Posterior cingulate gyrus (tissue), 11 donors: ENCODE measurements at regions not wholly inside any gene's neighbourhood (a gene's known extent, or its start where the extent isn't known, plus 50 kb on each side); places are given as distances from the start of the nearest gene placed in this dataset.
"Not testable (repeated sequence)": the region's sequence is repeated elsewhere in the genome, so short reads cannot be mapped to it uniquely, and the experiment has no call there.

Experiments used
- DNase-seq, 10 donors: peaks; one replicate each; pipeline versions ENCODE4 v3.0.0 to v3.0.0-alpha.2; 2020 to 2021; ENCODE audit warnings: mixed read lengths in 3 of 10
- intact Hi-C: fragments of 100-400 bp; cut with DNase I; formaldehyde crosslinking; loops from one replicate; pipeline ENCODE4 v1.15.1; 2023

DNA sequence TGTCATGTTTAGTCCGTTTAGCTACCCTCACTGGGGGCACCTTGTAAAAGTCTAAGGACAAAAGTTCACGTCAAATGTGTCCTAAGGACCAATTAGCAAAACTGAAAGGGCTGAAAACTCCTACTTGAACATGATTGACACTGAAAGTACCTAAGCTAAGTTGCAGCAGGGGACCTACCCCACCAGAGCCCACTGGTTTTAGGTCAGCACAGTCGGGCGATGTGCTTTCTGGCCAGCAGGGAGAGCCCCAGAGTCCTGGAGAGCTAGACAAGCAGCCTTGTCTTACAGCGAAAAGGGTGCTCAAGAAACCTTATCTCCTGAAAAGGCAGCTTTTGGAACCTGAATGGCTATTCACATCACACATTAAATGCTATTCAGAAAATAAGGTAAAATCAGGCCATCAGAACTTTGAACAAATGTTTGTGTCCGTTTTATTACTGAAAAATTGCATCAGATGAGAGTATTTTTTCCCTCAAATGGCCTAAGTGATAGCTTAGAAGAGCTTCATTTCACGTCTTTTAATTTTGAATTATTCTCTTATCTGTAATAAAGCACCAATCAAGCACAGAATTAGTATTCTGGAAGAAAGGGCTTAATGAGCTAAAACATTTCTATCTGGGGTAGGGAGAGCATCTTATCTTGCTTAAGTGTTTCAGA is 52.2 kb upstream of the MKI67 start:
- intact Hi-C loops = no loop called here
- DNase-seq = no peak

DNA sequence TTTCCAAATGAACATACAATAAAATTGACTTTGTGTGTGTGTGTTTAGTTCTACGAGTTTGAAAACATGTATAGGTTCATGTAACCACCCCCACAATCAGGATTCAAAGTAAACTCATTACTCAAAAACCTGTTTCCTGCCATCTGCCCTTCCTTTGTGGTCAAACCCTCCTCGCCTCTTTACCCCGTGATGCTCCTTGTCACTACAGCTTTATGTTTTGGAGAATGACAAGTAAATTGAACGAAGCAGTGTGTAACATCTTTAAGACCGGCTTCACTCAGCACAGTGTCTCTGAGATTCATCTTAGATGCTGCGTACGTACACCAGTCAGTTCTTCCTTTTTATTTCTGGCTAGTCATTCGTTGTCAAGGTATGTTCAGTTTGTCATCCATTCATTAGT is 54.6 kb upstream of the MKI67 start:
- no peak for DNase-seq
- intact Hi-C loops = no loop called here

DNA sequence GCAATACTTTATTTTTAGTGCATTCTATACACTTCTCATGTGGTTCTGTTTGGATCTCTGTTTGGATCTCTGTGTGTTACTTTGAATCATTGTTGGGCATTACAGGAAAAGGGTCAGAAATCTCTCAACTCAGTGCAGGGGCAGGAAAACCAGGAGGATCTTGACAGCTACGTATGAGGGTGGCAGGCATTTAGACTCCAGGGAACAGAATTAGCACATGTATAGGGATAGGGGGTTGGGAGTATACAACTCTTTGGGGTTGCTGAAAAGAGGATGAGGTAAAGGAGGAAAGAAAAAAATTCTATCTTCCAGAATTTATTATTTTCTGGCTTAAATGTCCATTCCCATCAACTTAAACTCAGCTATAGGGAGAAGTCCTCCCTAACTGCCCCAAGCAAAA is 59.4 kb upstream of the MKI67 start:
- DNase-seq = no peak
- intact Hi-C loops = no loop called here

DNA sequence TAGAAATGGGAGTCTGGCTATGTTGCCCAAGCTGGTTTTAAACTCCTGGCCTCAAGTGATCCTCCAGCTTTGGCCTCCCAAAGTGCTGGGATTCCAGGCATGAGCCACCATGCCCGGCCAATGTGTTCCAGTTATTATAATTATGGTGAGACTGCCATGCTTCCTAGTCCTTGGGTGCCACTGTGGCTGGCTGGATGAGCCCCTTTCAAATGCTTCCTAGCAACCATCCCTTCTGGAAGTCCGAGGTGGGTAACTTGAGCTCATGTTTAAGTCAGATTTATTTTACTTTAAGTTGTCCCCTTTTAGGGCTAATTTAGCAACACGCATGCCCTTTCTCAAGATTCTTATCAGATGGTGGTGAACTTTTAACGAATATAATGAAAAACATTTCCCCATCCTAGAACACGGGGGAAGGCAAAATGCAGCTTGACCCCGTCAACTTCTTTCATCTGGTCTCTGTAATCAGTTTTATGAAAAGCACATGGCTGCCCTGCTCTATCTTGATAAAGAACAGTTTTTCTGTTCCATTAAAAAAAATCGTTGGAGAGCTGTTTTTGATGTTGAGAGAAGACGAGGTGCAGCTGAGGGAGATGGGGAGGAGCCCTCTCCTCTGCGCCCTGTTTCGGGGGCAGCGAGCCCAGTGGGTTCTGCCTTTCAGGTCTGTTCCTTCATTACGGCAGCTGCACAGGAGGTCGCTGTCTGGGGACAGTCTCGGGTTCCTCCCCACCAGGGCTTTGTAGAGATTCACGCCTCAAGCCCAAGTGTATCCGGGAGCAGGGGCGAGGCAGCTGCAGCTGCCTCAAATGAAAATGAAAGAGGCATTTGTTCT is 61.0 kb upstream of the MKI67 start:
- DNase-seq = peak in 1 of 10 donors; percentile 15
- intact Hi-C loops = no loop called here

DNA sequence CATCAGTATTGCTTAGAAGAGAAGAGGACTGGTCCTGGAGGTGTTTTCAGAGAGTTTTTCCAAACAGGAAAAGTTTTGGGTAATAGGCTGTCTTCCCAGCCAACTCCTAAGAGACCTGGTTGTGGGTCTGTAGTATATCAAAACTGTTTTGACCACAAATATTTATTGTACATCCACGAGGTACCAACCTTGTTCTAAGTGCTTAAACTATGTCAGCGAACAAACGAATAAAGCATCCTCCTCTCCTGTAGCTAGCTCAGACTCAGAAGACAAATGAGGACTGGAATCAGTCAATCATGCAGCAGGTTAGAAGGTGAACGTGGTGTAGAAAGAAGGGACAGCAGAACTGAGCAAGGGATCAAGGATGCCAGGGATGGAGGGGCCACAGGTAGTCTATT is 61.6 kb upstream of the MKI67 start:
- intact Hi-C loops = no loop called here
- no peak for DNase-seq

DNA sequence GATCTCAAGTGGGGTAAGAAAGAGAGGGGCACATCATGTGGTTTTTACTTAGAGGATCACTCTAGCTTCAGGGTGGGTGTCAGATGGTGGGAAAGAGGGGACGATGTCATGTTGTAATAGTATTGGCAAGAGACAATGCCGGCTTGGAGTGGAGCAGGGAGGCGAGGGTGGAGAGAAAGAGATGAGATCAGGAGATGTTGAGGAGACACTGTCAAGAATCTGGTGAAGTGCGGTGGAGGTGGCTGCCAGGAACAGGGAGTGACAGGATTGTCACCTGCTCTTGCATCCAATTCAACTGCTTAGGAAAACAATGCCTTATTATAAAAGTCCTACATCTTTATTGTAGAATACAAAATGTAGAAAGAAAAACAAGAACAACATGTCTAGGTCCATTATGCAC is 63.0 kb upstream of the MKI67 start:
- intact Hi-C loops = no loop called here
- no peak for DNase-seq

DNA sequence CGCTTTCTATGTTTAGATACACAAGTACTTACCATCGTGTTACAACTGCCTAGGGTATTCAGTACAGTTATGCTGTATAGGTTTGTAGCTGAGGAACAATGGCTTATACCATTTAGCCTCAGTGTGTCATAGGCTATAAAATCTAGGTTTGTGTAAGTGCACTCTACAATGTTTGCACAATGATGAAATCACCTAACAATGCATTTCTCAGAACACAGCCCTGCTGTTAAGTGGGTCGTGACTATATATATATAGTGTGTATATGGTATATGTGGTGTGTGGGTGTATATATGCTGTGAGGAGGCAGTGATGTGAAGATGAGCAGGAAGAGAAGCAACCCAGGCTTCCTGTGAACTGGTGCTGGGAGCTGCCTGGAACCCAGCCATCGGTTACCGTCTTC is 65.6 kb upstream of the MKI67 start:
- intact Hi-C loops = no loop called here
- DNase-seq = no peak

DNA sequence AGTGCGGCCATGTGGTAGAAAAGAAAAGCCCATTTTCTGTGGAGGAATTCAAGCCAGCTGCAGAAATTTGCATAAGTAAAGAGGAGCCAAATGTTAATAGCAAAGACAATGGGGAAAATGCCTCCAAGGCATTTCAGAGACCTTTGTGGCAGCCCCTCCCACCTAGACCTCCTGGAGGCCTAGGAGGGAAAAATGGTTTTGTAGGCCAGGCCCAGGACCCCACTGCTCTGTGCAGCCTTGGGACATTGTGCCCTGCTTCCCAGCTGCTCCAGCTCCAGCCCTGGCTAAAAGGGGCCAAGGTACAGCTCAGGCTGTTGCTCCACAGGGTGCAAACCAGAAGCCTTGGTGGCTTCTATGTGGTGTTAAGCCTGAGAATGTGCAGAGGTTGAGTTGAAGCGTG is 75.6 kb upstream of the MKI67 start:
- intact Hi-C loops, DNase-seq: not testable (repeated sequence)

DNA sequence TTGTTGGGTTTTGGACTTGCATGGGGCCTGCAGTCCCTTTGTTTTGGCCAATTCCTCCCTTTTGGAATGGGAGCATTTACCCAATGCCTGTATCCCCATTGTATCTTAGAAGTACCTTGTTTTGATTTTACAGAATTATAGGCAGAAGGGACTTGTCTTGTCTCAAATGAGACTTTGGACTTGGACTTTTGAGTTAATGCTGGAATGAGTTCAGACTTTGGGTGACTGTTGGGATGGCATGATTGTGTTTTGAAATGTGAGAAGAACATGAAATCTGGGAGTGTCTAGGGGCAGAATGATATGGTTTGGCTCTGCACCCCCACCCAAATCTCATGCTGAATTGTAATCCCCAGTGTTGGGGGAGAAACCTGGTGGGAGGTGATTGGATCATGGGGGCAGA is 76.8 kb upstream of the MKI67 start:
- DNase-seq = no peak
- intact Hi-C loops = no loop called here

DNA sequence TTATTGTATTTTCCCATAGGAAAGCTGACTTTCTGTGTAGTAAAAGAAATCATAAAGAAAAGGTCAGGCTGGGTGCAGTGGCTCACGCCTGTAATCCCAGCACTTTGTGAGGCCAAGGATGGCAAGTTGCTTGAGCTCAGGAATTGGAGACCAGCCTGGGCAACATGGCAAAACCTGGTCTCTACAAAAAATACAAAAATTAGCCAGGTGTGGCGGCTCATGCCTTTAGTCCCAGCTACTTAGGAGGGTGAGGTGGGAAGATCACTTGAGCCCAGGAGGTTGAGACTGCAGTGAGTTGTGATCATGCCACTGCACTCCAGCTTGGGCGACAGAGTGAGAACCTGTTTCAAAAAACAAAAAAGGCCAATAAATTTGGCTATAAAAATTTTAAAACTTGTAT is 79.4 kb upstream of the MKI67 start:
- DNase-seq, intact Hi-C loops: not testable (repeated sequence)

DNA sequence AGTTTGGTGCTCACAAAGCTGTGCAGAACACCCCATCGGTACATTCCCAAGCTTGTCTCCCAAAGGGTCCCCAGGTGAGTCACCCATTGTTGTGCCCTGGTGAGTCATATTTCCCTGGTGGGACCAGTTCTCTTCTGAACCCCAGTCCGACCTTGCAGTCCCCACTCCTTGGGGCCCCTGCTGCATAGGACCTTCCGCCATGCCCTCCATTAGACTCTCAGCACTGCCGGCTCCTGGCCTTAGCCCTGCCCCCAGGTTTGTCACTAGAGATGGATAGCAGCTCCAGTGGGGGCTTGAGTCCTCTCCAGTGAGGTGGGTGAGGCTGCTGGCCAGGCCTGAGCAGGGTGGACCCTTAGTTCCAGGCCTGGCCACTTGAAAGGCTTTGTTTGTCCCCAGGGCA is 80.5 kb upstream of the MKI67 start:
- intact Hi-C loops = no loop called here
- no peak for DNase-seq

DNA sequence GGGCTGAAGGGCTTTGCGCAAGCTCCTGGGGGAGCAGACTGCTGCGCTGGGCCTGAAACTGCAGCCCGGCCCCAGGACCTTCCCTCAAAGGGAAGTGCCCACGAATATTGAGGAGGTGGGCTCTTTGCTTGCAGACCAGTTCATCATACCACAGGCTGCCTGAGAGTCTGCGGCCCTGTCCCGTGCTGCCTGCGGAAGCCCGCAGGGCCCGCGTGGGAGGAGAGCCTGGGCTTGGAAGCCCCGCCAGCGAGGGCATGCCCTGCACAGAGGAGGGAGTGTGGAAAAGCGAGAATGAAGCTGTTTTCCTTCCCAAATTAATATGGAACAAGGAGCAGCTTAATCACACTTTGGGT is 83.6 kb upstream of the MKI67 start:
- no peak for DNase-seq
- intact Hi-C loops = no loop called here

DNA sequence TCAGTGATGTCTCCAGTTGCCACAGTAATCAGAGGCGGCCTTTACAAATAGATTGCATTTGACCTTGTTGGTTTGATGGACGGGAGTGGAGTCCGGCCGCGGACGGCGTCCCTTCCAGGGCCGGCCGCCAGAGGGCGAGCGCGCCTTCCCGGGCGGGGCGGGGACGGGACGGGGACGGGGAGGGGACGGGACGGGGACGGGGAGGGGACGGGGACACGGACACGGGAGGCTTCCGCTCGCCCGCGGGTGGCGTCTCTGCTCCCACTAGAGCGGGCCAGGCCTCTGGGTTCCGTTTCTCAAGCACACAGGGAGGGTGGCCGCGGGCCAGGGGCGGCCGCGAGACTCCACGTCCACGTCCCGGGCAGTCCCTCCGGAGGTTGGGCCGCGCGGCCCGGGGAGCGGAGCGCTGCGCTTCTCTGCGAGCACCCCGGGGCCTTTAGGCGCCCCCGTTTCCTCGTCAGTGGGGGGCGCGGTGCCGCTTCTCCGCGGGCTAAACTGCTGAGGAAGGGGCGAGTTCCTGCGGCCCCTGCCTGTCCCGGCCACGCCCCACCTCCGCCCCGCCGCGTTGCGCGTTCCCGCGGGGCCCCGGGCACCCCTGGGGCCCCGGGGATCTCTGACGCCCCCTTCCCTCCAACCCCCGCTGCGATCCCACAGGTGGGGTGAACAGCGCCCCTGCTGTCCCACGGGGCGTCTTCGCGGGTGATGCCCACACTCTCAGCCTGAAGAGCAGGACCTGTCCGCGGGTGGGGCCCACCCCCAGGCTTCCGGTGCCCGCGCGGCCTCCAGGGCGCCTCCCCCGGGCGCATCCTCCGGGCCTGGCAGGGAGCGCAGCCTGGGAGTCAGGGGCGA is 84.2 kb upstream of the MKI67 start:
- intact Hi-C loops = no loop called here

DNA sequence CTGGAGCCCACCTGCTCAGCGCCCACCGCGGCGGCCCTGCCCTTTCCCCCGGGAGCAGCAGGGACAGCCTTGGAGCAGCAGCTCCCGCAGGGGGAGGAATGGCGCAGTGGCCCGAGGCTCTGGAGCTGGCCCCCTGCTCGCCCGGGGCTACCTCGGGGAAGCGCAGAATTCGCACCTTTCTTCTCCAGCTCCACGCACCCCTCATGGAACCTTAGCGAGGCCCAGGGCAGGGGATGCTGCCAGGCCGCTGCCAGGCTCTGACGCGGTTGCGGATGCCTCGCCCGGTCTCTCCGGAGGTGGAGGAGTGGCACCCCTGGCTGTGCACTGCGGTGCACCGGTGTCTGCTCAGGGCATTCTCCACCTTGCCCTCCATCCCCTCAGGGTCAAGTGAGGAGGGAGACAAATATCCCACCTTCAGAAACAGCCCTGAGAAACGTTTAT is 84.9 kb upstream of the MKI67 start:
- no peak for DNase-seq
- intact Hi-C loops = no loop called here

More for the DNA sequence above, 84.2 kb upstream of the MKI67 start:
- DNase-seq = peak in 6 of 10 donors; percentile 28 to 91 (median 68)

DNA sequence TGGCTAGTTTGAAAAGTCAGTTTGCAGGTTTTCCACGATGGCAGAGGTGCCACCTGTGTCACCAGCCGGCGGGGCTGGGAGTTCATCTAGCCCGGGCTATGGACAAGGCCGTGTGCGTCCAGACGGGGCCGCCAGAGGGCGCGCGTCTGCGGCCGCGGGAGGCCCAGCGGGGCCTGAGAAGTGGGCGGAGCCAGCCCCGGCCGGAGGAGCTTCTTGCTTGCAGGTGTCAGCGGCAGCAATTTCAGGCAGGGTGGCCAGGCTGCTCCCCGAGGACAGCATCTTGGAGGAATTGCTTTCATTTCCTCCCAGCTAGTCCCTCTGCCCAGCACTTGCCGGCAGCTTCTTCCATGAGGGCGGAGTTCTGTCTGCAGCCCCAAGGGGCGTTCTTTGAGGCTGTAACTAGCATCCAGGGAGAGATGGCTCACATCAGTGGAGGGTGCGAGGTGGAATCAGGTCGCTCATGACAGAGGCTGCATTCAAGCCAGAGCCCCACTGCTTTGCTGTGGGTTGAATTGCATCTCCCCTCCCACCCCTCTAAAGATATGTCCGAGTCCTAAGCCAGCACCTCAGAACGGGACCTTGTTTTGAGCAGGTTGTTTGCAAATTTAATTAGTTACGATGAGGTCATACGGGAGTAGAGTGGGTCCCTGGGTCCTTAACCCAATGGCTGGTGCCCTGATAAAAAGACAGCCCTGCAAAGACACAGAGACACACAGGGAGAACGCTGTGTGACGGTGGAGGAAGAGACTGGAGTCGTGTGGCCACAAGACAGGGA is 85.9 kb upstream of the MKI67 start:
- intact Hi-C loops = no loop called here
- peak; percentile 59 to 97 (median 77) for DNase-seq

DNA sequence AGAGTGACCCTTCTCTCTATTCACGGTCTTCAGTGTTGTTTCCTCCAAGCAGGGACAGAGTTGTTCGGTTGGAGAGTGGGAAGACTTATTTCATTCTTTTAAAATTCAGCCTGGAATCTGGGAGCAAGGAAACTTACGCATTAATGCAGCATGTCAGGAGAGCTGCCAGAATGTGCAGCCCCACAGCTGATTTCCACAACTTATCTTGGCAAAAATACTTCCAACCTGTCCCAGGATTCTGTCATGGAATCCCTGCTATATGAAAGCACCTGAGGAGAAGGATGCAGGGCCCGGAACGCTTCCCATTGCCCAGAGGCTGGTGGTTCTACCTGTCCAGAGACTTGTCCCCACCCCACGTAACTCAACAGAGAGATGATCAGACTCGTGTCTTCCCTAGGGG is 86.9 kb upstream of the MKI67 start:
- intact Hi-C loops = no loop called here
- no peak for DNase-seq

DNA sequence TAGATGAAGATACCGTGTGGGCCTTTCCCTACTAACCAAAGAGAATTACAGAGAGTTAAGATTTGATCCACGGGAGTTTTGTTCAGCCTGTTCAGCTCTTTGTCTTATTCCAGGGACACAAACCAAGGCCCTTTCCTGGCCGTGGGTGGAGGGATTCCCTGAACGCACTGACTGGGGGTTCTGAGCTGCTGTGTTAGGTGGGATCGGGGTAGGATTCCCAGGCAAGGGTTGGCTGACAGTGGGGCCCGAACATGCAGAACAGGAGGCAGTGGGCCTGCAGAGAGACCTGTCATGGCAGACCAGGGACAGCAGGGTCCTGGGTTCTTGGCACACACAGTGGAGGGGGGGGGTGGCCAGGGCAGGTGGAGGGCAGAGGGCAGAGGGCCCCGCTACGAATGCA is 89.5 kb upstream of the MKI67 start:
- intact Hi-C loops = no loop called here
- DNase-seq = no peak

DNA sequence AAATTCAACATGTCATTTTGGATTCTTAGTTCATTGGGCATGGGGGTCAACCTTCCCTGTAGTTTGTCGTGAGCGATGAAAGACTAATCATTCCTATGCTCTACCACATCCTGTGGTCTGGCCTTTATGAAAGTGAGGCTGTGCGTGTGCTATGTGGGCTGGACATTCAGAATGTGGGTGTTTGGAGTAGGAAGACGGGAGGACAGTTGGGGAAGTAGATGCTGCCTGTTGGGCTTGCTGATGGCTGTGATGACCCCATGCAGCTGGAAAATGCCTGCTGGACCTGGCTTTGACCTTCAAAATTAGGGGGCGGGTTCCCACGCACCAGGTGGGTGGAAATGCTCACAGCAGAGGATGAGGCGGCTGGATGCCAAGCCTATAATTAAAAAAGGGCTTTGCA is 90.9 kb upstream of the MKI67 start:
- no peak for DNase-seq
- intact Hi-C loops = no loop called here

DNA sequence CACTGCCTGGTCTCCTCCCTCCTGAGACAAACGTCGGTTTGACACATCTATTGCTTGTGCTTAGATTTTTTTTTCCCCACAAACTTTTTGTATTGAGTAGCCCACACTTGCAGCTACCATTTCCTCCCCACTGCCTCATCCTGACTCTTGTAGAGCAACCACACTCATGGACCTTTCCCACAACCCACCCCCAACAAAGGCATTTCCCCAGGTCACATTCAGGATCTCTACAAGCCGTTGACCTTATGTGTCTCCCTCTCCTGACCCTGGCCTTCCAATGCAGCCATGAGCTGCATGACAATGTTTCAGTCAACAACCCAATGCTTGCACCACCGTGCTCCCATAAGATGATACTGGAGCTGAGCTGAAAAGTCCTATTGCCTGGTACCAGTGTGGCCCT is 91.9 kb upstream of the MKI67 start:
- no peak for DNase-seq
- intact Hi-C loops = no loop called here

DNA sequence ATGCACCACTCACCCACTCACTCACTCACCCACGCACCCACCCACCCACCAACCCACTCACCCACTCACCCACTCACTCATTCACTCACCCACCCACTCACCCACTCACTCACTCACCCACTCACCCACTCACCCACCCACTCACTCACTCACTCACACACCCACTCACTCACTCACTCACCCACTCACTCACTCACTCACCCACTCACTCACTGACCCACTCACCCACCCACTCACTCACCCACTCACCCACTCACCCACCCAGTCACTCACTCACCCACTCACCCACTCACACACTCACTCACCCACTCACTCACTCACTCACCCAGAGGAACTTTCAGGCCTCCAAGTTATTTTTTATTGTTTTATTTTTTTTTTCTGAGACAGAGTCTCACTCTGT is 93.1 kb upstream of the MKI67 start:
- no peak for DNase-seq

DNA sequence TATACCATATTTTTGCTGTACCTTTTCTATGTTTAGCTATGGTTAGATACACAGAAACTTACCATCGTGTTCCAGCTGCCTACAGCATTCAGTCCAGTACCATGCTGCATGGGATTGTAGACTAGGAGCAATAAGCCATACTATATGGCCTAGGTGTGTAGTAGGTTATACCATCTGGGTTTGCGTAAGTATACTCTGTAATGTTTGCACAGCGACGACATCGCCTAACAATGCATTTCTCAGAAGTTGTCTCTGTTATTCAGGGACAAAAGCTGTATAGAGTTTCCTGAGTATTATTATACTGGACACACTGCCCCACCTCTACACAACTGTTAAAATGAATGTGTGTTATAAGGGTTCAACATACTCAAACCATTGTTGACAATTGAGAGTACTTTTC is 93.8 kb upstream of the MKI67 start:
- no peak for DNase-seq
- intact Hi-C loops = no loop called here

More for the DNA sequence above, 93.1 kb upstream of the MKI67 start:
- intact Hi-C loops = no loop called here
